HG02938 (cell line): ENCODE measurements at regions not wholly inside any gene's neighbourhood (a gene's known extent, or its start where the extent isn't known, plus 50 kb on each side); places are given as distances from the start of the nearest gene placed in this dataset.

Experiments
- ATAC-seq: cut with Tn5 transposase; IDR thresholded peaks from one replicate; pipeline ENCODE4 v1.9.1; 2021; ENCODE audit warnings: mild to moderate bottlenecking, moderate library complexity; ENCODE audit not compliant: unreplicated experiment

- no peak for ATAC-seq
Observed at GRCh38 chr15:36373550-36373949, 205.9 kb upstream of the CDIN1 start.

- ATAC-seq, result no peak
Observed at GRCh38 chr15:36389107-36389506, 190.3 kb upstream of the CDIN1 start.

GRCh38 chr15:36390491-36390890 is 188.9 kb upstream of the CDIN1 start:
- ATAC-seq, result no peak

GRCh38 chr15:36392676-36393266 is 186.7 kb upstream of the CDIN1 start:
- ATAC-seq, result no peak

DNA sequence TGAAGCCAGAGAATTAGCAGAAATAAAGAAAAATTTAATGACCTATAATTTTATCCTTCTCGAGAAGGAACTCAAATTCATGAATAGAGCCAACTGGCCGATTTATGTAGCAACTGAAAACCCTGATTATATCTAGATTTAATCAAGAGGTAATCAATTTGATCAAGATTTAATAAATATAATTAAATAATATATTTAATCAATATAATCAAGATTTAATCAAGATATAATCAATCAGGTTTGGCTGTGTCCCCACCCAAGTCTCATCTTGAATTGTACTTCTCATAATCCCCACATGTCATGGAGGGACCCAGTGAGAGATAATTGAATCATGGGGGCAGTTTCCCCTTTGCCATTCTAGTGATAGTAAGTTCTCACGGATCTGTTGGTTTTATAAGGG is 181.2 kb upstream of the CDIN1 start:
- no peak for ATAC-seq

DNA sequence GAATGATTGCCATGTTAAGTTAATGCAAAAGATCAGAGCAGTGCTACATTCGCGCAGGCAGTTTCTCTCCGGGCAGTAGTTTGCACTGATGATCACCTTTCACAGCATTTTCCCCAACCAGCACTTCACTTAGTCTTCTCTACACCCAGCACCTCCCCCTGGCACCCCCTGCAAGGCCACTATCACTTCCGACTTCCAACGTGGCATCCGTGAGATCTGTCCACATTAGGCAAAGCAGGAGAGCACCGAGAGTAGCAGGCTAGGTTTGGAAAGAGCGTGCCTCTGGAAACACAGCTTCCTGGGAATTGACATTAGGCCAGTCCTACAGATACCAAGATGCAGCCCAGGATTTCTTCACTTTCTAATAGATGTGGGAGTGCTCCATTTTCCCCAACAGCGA is 180.2 kb upstream of the CDIN1 start:
- ATAC-seq, result no peak

DNA sequence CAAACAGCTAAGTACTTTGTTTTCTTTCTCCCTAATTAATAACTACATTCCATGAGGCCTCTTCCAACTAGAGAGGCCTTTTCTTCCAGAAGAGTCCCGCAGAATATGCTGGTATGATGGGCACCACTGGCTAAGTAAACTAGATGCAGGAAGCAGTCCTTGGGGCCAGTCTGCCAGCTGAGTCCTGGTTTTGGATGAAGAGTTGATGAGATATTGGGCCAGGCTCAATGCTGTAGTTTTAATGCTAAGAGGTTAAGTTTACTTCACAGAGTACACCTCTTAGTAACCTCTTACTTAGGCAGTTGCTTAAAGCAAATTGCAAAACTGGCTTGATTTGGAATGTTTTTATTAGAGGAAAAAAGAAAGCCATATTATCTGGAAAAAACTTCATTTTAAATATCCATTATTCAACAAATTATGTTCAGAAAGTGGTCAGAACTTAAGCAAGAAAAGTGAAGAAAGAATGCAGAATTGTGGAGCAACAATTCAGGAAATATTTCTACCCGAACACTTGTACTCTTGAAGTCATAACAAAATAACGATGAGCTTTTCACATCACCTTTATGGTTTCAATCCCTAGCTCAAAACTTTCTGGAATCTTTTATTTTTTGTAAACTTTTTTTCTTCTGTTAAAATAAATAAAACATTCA is 178.4 kb upstream of the CDIN1 start:
- no peak for ATAC-seq

- no peak for ATAC-seq
Observed at GRCh38 chr15:36401586-36401966, 177.8 kb upstream of the CDIN1 start.

- no peak for ATAC-seq
Observed at GRCh38 chr15:36403351-36403750, 176.1 kb upstream of the CDIN1 start.

GRCh38 chr15:36406366-36406765 is 173.1 kb upstream of the CDIN1 start:
- ATAC-seq, result no peak

DNA sequence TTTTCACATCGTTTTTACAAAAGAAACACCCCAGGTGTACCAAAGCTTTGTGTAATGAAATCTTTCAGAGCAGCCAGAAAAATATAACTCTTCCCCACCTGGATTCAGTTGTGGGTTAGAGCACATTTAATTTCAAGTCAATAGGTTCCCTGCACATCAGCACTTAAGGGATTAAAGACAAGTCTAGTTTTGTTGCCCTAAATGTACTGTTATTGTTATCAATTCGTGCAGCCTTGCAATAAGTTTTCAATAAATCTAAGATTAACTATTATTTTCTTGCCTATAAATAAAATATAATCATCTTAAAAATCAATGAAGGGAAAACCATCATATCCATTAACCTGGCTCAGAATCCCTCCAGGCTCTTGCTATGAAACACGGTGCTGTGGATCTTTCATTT is 172.5 kb upstream of the CDIN1 start:
- no peak for ATAC-seq

GRCh38 chr15:36407647-36408046 is 171.8 kb upstream of the CDIN1 start:
- no peak for ATAC-seq

DNA sequence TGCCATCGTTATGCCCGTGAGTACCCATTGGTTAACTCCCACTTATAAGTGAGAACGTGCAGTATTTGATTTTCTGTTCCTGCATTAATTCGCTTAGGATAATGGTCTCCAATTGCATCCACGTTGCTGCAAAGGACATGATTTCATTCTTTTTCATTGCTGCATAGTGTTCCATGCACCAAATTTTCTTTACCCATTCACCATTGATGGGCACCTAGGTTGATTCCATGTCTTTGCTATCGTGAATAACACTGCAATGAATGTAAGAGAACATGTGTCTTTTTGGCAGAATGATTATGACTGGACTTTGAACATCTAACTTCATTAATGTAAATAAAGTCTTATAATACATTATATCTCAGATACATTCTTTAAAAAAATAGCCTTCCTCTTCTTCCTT is 169.6 kb upstream of the CDIN1 start:
- no peak for ATAC-seq

DNA sequence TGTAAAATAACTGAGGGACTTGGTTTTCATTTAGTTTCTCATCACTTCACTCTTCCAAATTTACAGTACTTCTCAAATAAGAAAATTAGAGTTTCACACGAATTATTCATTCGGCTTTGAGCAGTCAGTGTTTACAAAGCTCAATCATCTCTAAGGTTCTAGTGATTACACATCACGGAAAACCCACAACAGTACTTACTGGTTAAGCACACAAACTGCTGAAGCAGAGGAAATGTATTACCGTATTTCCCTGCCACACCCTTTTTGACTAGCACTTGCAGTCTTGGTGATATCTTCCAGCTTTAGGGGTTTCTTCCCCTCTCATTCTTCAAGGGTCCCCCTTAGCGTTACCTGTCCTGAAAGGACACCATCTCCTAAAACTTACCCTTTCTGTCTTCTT is 164.8 kb upstream of the CDIN1 start:
- ATAC-seq, result no peak

DNA sequence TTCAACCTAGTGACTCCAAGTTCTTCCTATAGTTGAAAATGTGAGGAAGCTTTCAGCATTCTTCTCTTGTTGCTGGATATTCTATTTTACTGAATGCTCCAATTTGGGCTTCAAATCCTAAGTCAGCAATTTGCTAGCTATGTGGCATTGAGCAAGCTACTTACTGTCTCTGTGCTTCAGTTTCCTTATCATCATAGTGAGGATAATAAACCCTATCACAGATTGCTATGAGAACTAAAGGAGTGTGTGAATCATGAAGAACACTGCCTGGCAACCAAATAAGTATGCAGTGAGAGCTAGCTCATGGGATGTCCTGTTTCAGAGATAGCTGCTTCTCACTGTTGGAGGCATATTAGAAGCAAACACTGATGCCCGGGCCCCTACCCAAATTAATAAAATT is 163.8 kb upstream of the CDIN1 start:
- no peak for ATAC-seq

GRCh38 chr15:36422631-36423030 is 156.8 kb upstream of the CDIN1 start:
- ATAC-seq, result no peak

DNA sequence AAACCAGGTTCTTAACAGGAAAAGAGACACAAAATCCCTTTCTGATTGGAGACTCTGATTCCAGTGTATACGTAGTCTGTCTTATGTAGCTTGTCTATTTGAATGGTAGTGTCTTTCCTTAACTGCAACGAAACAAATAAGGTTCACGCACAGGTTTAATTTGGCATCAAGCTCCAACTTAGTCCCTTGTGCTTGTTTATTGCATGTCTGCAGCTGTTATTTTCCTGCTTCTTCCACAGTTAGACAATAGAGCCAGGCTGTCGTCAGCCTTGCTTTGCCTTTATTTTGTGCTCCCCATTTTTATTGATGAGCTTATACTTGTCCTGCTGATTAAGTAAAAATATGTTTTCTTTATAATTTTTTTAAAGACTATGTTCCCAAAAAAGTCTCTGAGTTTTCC is 152.7 kb upstream of the CDIN1 start:
- no peak for ATAC-seq

GRCh38 chr15:36428102-36428845 is 151.2 kb upstream of the CDIN1 start:
- ATAC-seq, result no peak

DNA sequence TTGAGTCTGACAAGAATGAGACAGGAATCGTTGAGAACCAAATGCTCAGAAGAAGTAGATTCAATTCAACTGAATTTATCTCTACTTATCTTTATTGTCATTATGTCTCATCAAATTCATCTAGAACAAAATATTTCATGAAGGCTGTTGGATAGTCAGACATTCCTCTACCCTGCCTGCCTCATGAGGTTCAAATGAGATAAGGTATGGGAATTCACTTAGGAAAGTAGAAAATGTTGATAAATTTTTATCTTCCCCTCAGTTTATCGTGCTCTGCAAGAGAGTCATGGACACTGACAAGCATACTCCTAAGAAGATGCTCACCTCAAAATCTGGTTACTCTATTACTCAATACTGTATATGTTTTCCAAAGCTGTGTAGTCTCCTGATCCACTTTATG is 149.7 kb upstream of the CDIN1 start:
- ATAC-seq, result no peak

GRCh38 chr15:36430280-36430679 is 149.1 kb upstream of the CDIN1 start:
- ATAC-seq, result no peak

DNA sequence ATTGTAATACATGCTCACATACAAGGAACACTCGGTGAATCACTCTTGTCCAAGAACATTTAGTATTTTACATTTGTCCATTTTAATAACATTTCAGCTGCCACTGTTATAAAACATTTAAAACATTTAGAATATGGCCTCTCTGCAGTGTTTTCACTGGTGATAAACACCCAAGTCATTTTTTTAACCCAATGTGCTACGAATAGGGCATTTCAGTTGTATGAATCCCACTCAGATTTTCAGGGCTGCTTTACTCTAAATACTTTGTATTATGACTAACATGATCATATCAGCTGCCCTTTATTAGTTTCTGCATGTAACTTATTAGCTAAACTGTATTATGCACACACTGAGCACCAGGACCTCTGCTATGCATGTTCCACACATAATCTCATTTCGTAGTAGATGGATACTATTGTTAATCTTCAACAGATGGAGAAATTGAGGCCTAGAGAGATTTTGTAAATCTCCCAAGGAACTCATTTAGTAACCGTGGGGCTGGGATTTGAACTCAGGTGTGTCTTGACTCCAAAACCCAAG is 148.6 kb upstream of the CDIN1 start:
- no peak for ATAC-seq

- no peak for ATAC-seq
Observed at GRCh38 chr15:36432161-36432560, 147.3 kb upstream of the CDIN1 start.
